ENCODE measurements at regions not wholly inside any gene's neighbourhood (a gene's known extent, or its start where the extent isn't known, plus 50 kb on each side); places are given as distances from the start of the nearest gene placed in this dataset.

DNA sequence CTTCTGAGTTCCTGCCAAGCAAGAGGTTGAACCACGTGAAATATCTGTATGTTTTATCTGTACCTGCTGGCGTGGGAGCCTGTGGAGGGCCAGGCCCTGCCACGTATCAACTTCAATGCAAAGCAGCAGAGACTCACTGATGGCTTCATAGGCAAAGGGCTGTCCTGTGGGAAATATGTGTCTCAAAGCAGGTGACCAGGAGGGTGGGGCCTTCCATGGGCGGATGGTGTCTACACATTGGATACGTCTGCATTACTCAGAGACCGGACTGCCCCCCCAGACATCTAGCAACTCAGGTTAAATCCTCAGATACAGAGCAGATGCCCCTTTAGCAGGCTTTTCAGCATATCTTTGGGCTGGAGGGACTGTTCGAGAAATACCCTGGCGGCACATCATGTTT, 210.8 kb upstream of the C1orf174 start:
- DNase-seq (ENCODE audit: extremely low read depth, low read depth), result no peak
- H3K4me3 ChIP-seq (replicated peaks; ENCODE audit: low read depth, low read length), result no peak overlapping the region
- TF ChIP-seq, protein P1, sequence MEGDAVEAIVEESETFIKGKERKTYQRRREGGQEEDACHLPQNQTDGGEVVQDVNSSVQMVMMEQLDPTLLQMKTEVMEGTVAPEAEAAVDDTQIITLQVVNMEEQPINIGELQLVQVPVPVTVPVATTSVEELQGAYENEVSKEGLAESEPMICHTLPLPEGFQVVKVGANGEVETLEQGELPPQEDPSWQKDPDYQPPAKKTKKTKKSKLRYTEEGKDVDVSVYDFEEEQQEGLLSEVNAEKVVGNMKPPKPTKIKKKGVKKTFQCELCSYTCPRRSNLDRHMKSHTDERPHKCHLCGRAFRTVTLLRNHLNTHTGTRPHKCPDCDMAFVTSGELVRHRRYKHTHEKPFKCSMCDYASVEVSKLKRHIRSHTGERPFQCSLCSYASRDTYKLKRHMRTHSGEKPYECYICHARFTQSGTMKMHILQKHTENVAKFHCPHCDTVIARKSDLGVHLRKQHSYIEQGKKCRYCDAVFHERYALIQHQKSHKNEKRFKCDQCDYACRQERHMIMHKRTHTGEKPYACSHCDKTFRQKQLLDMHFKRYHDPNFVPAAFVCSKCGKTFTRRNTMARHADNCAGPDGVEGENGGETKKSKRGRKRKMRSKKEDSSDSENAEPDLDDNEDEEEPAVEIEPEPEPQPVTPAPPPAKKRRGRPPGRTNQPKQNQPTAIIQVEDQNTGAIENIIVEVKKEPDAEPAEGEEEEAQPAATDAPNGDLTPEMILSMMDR (IDR thresholded peaks at IDR 0.05; ENCODE audit: low read depth, low read length, missing control alignments), result no peak

DNA sequence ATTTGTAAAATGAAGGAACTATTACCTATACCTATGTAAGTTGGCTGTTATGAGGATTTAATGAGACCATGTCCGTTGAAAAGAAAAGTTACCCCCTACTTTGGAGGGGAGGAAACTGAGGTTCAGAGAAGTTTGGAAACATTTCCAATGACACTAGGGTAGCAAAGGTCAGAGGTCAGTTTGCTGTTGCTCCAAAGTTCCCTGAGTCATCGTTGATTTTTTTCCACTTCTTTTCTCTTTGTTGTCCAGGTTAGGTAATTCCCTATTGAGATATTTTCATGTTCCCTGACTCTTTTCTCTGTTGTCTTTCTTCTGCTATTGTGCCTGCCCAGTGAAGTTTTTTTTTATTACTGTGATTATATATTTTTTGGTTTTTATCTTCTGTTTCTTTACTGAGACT, 213.8 kb upstream of the C1orf174 start:
- H3K4me3 ChIP-seq (replicated peaks; ENCODE audit: low read depth, low read length), result no peak overlapping the region
- DNase-seq (ENCODE audit: extremely low read depth, low read depth), result no peak
- TF ChIP-seq, protein P1 (IDR thresholded peaks at IDR 0.05; ENCODE audit: low read depth, low read length, missing control alignments), result no peak

DNA sequence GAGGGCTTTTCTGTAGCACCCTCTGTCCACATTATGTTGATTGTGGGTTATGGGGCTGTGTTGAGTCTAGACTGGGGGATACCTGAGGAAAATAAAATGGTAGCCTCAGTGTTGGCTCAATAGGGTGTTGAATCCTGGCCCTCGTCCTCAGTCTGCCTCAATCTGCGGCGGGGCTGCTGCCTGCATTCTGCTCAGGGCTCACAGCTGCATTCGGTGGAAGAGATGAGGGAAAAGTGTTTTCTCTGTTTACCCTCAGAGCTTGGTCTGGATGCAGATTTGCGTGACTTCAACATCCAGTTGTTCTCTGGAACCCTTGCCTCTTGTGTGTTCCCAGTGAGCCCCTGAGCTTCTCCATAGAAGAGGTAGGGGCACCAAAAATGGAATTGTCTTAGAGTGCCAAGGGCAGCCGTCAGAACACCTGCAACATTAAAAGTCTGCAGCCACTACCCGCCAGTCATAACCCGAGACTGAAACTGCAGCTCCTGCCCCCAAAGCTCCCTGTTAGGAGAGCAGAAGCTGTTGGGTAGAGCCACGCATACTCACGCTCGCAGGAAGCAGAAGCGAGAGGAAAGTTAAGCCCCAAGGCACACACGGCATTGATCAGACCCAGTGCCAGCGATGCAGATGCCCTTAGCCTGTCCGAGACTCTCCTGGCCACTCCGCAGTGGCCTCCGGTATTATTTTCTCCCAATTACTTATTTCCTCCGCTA, 215.3 kb upstream of the C1orf174 start:
- H3K4me3 ChIP-seq (replicated peaks; ENCODE audit: low read depth, low read length), result no peak overlapping the region
- TF ChIP-seq, protein P1 (IDR thresholded peaks at IDR 0.05; ENCODE audit: low read depth, low read length, missing control alignments), result no peak
- no peak for DNase-seq (ENCODE audit: extremely low read depth, low read depth)

DNA sequence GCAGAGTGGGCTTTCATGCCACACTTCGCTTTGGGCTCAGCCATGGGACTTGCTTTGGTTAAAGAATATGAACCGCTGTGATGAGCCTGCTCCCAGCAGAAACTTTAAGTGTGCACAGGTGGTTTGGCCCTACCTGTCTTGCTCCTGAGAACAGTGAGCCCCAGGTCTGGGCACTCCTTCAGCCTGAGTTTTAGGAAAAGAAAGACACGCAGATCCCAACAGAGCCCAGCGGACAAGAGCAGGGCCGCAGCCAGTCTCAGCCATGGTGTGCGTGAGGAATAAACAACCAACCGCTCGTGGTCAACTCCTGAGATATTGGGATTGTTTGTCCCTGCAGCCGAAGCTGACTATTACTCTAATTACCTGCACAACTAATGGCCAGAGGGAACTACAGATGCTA, 217.1 kb upstream of the C1orf174 start:
- no peak overlapping the region for H3K4me3 ChIP-seq (replicated peaks; ENCODE audit: low read depth, low read length)
- TF ChIP-seq, protein P1 (IDR thresholded peaks at IDR 0.05; ENCODE audit: low read depth, low read length, missing control alignments), result no peak
- no peak for DNase-seq (ENCODE audit: extremely low read depth, low read depth)

DNA sequence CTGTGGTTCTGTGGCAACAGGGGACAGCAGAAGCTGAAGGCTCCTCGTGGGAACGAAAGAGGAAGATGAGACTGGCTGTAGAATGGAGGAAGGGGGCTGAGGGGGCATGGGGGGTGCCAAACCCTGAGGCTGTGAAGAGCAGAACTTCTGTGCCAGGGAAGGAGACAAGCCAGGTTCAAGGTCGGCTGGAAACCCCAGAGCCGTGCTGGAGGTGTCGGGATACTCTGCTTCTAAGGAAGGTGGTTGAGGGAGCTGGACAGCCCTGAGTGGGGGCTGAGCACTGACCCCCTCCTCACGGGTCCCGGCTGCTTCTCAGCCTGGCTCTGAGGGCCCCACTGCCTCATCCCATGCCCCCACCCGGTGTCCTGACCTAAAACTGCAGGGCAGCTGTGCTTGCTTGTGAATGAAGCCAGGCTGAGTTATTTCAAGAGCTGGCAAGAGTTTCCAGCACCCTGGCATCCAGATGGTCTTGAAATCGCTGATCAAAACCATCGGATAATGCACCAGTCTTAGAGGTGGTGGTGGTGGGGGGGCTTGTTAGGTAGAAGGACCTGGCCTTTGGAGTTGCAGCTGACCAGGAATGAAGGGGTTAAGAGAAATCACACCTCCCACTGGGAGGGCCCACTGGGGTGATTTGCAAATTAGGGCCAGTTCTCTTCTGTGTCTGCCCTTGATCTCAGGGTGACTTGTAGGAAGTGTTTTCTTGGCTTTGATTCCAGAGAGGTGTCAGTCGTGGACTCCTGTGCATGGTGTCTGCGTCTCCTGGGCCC, 218.9 kb upstream of the C1orf174 start:
- no peak overlapping the region for H3K4me3 ChIP-seq (replicated peaks; ENCODE audit: low read depth, low read length)
- DNase-seq (ENCODE audit: extremely low read depth, low read depth), result no peak
- TF ChIP-seq, protein P1 (IDR thresholded peaks at IDR 0.05; ENCODE audit: low read depth, low read length, missing control alignments), result no peak

DNA sequence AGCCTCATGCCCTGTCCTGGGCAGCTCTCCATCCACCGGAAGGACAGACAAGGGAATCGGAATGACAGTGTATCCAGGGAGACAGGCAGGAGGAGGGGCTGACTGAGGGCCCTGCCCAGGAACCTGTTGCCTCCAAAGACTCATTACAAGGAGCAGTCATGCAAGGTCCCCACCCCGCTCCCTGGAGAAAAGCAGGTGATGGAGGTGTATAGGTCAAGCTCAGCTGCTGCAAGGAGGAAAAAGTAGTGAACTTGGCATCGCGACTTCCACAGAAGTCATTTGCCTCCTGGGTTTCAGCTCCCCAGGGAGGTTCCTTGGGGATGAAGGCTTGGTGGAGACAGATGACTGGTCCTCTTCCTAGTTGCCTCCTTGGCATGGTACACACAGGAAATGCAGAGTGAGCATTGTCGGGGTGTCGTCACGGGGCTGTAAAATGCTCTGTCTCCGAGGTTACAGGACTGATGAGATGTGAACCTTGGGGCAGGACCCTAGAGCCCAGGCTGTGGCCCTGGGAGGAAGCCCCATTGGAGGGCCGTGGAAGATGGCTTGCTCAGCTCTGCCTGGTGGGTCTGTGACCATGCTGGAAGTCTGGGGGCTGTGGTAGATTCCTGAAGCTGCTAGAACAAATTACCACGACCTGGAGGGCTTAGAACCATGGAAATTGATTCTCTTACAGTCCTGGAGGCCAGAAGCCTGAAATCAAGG, 219.6 kb upstream of the C1orf174 start:
- TF ChIP-seq, protein P1 (IDR thresholded peaks at IDR 0.05; ENCODE audit: low read depth, low read length, missing control alignments), result no peak
- no peak for DNase-seq (ENCODE audit: extremely low read depth, low read depth)
- no peak overlapping the region for H3K4me3 ChIP-seq (replicated peaks; ENCODE audit: low read depth, low read length)

Data from HFF-Myc (cell line).